Lung (tissue), 11 donors: ENCODE measurements at regions not wholly inside any gene's neighbourhood (a gene's known extent, or its start where the extent isn't known, plus 50 kb on each side); places are given as distances from the start of the nearest gene placed in this dataset.

Source experiments
- ATAC-seq: fragments of 200-7000 bp; cut with Tn5 transposase; one replicate; pipeline ENCODE4 v1.9.1; 2020; ENCODE audit warnings: moderate number of reproducible peaks; ENCODE audit not compliant: insufficient read depth, low FRiP score
- DNase-seq, 3 donors: peaks; one replicate each; pipeline ENCODE4 v3.0.0-alpha.2; 2013 to 2017
- H3K27ac ChIP-seq, 2 donors: one replicate each; pipeline ENCODE4 v1.5.1; 2013; ENCODE audit warnings: mild to moderate bottlenecking in 2 of 2, moderate library complexity in 2 of 2, control low read depth in 1 of 2, inconsistent platforms in 1 of 2, low read depth in 1 of 2, low read length in 1 of 2
- H3K27me3 ChIP-seq, 3 donors: one replicate each; pipeline ENCODE4 v1.5.1; 2013; ENCODE audit warnings: low read length in 2 of 3; ENCODE audit not compliant: control insufficient read depth in 3 of 3, insufficient read depth in 3 of 3
- H3K36me3 ChIP-seq, 4 donors: one replicate each; pipeline ENCODE4 v1.5.1; 2013; ENCODE audit warnings: low read length in 4 of 4, mild to moderate bottlenecking in 1 of 4, moderate library complexity in 1 of 4; ENCODE audit not compliant: control insufficient read depth in 4 of 4, insufficient read depth in 4 of 4
- H3K4me1 ChIP-seq, 5 donors: one replicate each; pipeline ENCODE4 v1.5.1; 2013; ENCODE audit warnings: low read length in 5 of 5, mild to moderate bottlenecking in 2 of 5, moderate library complexity in 1 of 5; ENCODE audit not compliant: control insufficient read depth in 5 of 5, insufficient read depth in 5 of 5
- H3K4me3 ChIP-seq: one replicate; pipeline ENCODE4 v1.5.1; 2013; ENCODE audit warnings: mild to moderate bottlenecking, control low read depth, moderate library complexity
- H3K9ac ChIP-seq, 2 donors: one replicate each; pipeline ENCODE4 v1.5.1; 2013; ENCODE audit warnings: low read length in 2 of 2, control low read depth in 1 of 2; ENCODE audit not compliant: insufficient read depth in 1 of 2
- H3K9me3 ChIP-seq, 4 donors: one replicate each; pipeline ENCODE4 v1.5.1; 2013; ENCODE audit warnings: low read length in 3 of 4, mild to moderate bottlenecking in 1 of 4, moderate library complexity in 1 of 4; ENCODE audit not compliant: control insufficient read depth in 4 of 4, insufficient read depth in 3 of 4
- CTCF ChIP-seq: IDR thresholded peaks from 2 replicates; pipeline ENCODE4 v1.5.1; 2012; ENCODE audit warnings: mild to moderate bottlenecking; ENCODE audit errors: control extremely low read depth, extremely low read depth
- WGBS, 2 donors: extraction: QIAGEN DNeasy Blood & Tissue Kit; methylation state at CpG; one replicate each; pipeline ENCODE4 v1.1.7; 2013; 5-methylcytosine and 5-hydroxymethylcytosine counted together
- donor health status: control.
- donor health status: control.
- donor health status: Bipolar disorder and iron deficiency.
- donor health status: healthy.
- donor health status: DM: yes; HTN: yes; CAD: no.

DNA sequence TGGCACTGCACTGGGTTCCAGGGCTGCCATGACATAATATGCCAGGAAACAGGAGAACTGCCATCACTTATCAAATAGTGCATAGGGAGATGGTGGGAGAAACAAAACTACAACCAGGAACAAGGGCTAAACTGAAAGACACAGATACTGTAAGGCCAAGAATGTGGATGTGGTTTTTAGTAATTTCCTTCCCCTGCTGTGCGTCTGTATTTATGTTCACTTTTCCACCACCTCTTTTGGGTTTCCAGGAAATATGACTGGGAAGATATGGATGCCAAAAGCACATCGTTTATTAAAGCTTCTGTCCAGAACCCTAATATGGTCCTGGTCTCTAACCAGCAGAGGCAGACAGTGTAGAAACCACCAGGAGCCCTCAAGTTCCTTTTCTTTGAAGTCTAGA lies 759.7 kb upstream of the FANCL start:
- H3K9me3 ChIP-seq, result no peaks in the 10 kb centered on the region
- no peaks in the 10 kb centered on the region for H3K36me3 ChIP-seq
- WGBS, 2 donors, result 12 to 28% methylated on average over 2 of the region's 2 CpGs
- no peak overlapping the region for H3K4me3 ChIP-seq
- H3K27ac ChIP-seq, result no peak overlapping the region
- DNase-seq (no peak), ATAC-seq (no peak)
- TF ChIP-seq CTCF, result no peak
- H3K9ac ChIP-seq, result no peak overlapping the region
- H3K4me1 ChIP-seq, result no peaks in the 10 kb centered on the region
- H3K27me3 ChIP-seq, result no peaks in the 10 kb centered on the region

GRCh38 chr2:58992062-58992706 lies 751.1 kb upstream of the FANCL start:
- DNase-seq (no peak), ATAC-seq (no peak)
- Histone ChIP-seq H3K36me3 (no peaks in the 10 kb centered on the region), H3K27ac (no peak overlapping the region), H3K9ac (no peak overlapping the region), H3K4me1 (no peaks in the 10 kb centered on the region), H3K4me3 (no peak overlapping the region), H3K9me3 (no peaks in the 10 kb centered on the region), H3K27me3 (no peaks in the 10 kb centered on the region)
- TF ChIP-seq CTCF, result no peak
- 68 to 85% methylated on average over 4 of the region's 4 CpGs for WGBS, 2 donors

DNA sequence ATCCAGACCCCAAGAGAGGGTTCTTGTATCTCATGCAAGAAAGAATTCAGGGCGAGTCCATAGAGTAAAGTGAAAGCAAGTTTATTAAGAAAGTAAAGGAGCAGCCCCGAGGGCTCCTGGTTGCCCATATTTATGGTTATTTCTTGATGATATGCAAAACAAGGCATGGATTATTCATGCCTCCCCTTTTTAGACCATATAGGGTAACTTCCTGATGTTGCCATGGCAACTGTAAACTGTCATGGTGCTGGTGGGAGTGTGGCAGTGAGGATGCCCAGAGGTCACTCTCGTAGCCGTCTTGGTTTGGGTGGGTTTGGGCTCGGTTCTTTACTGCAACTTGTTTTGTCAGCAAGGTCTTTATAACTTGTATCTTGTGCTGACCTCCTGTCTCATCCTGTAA lies 750.2 kb upstream of the FANCL start:
- no peak for TF ChIP-seq CTCF

DNA sequence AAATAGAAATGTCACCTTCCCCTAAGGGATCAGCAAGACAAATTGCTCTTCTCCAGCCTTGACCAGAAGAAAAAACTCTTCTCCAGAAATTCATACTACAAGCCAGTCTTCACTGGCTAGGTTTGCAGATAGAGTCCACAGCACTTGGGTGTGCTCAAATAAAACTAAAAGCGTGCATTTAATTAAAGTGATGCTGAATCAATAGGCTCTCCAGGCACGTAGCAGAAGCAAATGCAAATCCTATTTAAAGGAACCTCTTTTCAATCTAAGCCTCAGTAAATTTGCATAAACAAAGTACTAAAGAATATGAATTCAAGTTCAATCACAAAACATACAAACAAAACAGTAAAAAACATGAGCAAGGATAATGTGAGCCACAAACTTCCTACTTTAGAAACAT lies 744.4 kb upstream of the FANCL start:
- 79 to 96% methylated on average over 2 of the region's 2 CpGs for WGBS, 2 donors

More for the DNA sequence above, 750.2 kb upstream of the FANCL start:
- Histone ChIP-seq H3K27ac (no peak overlapping the region), H3K36me3 (no peaks in the 10 kb centered on the region), H3K4me1 (no peaks in the 10 kb centered on the region), H3K9me3 (no peaks in the 10 kb centered on the region), H3K4me3 (no peak overlapping the region), H3K9ac (no peak overlapping the region), H3K27me3 (no peaks in the 10 kb centered on the region)
- ATAC-seq (no peak), DNase-seq (no peak)
- WGBS, 2 donors, result 73 to 75% methylated on average over 5 of the region's 5 CpGs

More for the DNA sequence above, 744.4 kb upstream of the FANCL start:
- no peaks in the 10 kb centered on the region for H3K4me1 ChIP-seq
- DNase-seq, result no peak
- no peak for TF ChIP-seq CTCF
- no peak overlapping the region for H3K9ac ChIP-seq
- H3K9me3 ChIP-seq, result no peaks in the 10 kb centered on the region
- ATAC-seq, result no peak
- no peaks in the 10 kb centered on the region for H3K27me3 ChIP-seq
- H3K36me3 ChIP-seq, result no peaks in the 10 kb centered on the region
- no peak overlapping the region for H3K27ac ChIP-seq
- no peak overlapping the region for H3K4me3 ChIP-seq
